NCI-H1417 treated with DMSO at 0.1 percent for 48 hours (cell line): ENCODE measurements at regions not wholly inside any gene's neighbourhood (a gene's known extent, or its start where the extent isn't known, plus 50 kb on each side); places are given as distances from the start of the nearest gene placed in this dataset.
A peak's percentile ranks its signal among the peaks of the same experiment; 100 is the strongest.

Experiments used
- DNase-seq: peaks from one replicate; lab custom pipeline; 2025; lab: John Stamatoyannopoulos, UW

GRCh38 chr18:73920033-73920432, 227.6 kb downstream of the FBXO15 start:
- no peak for DNase-seq

DNA sequence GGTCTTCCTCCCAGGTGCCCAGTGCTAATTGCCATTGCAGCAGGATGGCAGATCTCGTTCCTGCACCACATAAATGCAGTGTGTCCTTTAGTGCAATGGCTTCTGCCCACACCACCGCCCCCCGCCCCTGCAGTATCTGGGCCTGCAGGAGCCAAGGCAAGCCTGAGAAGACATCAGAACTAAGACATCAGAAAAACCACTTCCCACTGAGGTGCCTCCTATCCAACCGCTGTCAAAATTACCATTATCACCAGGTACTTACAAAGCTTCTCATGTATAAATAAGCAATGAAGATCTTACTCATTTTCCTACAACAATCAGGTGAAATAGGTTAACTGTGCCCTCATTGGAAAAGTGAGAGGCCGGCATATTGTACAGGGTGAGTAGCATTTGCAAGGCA, 228.8 kb downstream of the FBXO15 start:
- no peak for DNase-seq

- DNase-seq, result no peak
Observed at GRCh38 chr18:73917046-73917445, 230.6 kb downstream of the FBXO15 start.

DNA sequence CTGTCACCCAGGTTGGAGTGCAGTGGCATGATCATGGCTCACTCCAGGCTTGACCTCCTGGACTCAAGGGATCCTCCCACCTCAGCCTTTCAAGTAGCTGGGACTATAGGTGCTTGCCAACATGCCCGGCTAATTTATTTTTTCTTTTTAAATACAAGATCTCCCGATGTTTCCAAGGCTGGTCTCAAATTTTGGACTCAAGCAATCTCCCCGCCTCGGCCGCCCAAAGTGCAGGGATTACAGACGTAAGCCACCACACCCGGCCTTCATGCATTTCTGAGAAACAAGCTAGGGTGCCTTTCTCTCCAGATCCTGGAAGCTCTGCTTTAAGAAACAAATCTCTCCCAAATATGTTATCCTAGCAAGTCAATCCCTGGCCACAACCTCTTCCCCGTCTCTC, 234.1 kb downstream of the FBXO15 start:
- DNase-seq, result no peak

GRCh38 chr18:73908323-73908722, 239.3 kb downstream of the FBXO15 start:
- no peak for DNase-seq

DNA sequence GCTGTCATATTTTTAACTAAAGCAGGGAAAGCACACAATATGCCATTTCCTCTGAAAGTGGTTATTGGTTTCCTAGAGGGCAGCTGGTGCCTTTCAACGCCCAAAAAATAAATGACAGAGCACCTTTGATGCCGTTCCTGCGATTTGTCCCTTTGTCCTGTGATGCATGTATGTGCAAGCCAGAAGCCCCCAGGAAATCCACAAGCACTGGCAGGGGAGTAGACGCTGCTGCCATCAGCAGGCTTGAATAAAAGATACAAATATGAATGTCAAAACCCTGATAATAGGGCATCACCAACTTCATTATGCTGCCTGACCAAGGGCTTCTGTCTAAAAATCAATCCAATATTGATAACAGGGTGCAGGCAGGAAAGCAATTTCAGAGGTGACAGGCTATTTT, 246.1 kb downstream of the FBXO15 start:
- no peak for DNase-seq

DNA sequence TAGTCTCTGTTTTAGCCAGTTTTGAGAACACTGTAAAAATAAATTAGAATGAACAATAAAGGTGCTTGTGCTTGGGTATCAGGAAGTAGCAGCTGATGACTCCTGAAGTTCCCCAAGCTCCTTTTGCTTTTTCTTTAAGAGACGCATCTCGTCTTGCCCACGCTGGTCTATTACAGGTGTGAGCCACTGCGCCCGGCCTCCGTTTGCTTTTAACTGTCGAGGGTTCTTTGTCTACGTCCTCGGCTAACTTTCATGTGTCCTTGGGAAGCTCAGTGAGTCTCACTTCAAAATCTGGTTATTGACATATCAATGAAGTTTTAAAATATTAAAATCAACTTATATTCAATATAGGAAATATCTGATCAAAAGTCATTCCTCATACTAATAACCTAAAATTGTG, 246.5 kb downstream of the FBXO15 start:
- no peak for DNase-seq

GRCh38 chr18:73900106-73900835, 247.4 kb downstream of the FBXO15 start:
- DNase-seq, result no peak

GRCh38 chr18:73897517-73897916, 250.1 kb downstream of the FBXO15 start:
- no peak for DNase-seq

DNA sequence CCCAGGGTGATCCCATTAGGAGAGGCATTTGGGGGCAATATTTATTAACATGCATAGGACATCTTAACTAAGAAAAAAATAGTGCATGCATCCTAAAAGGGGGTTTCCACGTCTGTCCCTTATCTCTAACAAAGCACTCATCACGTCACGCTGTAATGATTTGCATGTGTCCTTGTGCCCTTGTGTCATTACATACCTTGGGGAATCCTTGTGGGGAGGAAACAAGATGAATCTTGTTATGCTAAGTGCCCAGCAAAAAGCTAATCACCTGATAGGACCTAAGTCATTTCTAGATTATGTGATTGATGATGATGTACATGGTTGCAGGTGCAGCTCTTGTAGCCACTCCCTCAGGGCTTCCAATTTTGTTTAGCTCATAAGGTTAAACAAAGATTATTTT, 250.9 kb downstream of the FBXO15 start:
- no peak for DNase-seq

- peak; percentile 40 for DNase-seq
Observed at GRCh38 chr18:73895701-73896100, 251.9 kb downstream of the FBXO15 start.

DNA sequence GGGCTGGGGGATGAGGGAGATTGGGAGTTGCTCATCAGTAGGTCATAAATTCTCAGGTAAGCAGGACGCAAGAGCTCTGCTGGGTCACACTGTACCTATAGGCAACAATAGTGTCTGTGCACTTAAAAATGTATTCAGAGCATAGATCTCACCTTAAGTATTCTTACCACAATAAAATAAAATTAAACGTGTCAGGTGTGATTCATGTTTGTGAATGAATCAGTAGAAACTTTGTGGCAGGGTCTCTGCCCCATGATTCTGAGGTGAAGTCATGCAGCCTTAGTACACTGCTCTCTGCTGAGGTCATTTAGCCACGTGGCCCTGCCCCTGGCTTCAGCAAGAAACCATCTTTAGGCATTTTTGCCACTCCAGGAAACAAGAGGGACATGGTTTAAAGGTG, 253.8 kb downstream of the FBXO15 start:
- no peak for DNase-seq

DNA sequence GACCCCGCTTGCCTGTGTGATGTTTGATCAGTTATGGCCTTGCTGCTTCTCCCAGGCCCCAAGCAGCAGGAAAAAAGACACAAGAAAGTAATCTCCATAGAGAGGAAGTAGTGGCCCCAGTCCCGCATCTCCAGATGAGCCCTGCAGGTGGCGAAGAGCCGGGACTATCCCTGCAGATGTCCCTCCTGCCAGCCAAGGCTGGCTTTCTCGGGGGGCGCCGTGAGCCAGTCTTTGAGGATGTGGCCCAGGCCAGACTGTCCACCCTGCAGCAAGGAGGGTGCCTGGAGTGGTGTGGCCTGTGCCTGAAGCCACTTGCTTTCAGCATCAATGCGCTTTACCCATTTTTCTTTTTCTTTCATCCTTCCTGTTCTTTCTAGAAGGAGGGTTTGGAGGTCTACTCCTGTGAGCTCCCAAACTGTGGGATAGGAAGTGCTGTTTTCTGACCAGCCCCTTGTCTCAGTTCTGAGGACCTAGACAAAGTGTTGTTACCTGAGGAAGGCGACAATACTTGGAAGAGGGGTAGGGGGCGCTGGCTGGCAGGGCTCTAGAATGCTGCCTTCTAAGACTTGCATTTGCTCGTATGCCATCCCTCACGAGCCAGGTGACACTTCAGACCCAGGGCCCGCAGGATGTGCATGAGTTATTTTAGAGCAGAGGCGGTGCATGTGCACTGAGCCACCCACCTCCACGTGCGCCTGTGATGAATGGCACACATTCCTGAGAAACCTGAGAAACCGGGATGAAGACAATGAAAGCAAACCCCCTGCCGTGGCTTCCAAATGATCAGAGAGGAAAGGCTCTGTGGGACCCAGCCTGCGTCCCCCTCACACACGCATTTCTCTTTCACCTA, 255.8 kb downstream of the FBXO15 start:
- DNase-seq, result no peak

- no peak for DNase-seq
Observed at GRCh38 chr18:73888565-73888964, 259.1 kb downstream of the FBXO15 start.

DNA sequence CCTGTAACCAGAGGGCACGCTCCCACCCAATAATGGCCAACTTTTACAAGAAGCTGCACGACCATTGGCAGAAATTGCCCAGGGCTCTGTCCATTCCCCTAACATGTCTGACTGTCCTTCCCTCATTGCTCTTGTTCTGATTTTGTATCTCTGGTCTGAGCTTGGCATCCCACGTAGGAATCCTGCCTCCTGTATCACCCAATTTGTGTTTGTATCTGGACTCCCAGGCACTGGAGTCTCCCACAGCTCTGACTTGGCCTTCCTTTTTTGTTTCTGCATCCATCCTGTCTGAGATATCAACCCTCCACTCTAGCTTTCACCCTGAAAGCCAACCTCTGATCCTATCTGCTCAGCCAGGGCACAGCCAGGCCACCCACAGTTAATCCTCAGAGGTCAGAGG, 259.8 kb downstream of the FBXO15 start:
- DNase-seq, result no peak

DNA sequence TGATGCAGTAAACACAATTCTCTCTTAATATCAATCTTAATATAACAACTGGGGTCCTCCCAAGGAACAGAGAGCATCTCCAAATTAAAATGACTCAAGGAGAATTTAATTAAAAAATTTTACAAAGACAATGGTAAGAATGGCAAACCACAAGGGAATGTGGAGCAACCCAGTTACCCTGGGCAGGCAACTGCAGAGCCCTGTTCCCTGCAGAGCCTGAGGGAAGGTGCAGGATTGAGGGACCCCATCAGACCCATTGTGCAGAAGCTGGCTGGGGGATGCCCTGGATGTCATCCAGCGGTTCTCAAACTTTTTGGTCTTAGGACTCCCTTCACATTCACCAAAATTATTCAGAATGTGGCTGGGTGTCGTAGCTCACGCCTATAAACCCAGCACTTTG, 262.8 kb downstream of the FBXO15 start:
- DNase-seq, result no peak

DNA sequence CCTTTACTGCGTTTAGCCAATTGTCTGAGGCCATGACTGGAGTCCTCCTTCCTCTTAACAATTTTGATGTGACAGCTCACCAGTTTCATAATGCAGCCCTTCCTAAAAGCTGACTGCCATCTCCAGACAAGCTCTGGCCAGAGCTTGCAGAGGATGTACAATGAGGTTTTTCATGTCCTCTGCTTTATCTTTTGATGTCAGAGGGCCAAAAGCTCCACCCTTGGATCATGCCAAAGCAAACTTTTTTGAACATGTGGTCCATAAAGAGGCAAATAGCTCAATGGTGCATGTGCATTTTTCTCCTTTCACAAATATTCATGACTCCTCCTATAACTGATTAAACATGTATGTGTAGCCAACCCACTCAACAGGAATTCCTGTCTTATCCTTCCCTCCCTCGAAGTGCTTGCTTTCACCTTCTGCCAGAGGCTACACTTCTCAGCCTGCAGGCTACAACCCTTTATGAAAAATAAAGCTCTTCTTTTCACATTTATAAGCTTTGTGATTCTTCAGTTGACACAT, 266.2 kb downstream of the FBXO15 start:
- DNase-seq, result no peak

DNA sequence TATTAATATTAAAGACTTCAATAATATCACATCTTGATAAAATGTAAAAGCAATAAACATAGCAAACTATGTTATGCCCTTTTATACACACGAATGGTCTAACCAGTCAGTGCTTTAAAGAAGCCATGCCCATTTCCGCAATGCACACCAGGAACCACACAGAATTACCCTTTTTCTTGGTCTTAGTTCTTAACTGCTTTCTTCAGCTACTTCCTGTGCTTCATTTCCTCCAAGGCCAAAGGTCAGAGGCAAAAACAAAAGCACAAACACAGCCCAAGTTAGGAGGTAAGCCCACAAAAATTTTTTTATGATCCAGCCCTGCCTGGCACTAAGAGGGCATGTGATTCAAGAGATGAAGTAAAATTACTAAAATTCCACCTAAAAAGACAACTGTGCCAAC, 267.2 kb downstream of the FBXO15 start:
- no peak for DNase-seq

DNA sequence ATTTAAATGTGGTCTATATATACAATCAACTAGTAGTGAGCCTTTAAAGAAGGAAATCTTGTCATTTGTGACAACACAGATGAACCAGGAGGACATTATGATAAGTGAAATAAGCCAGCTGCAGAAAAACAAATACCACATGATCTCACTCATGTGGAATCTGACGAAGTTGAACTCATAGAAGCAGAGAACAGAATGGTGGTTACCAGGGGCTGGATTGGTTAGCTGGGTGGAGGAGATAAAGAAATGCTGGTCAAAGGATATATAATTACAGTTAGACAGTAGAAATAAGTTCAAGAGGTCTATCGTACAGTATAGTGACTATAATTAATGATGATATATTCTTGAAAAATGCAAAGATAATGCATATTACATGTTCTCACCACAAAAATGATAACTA, 267.9 kb downstream of the FBXO15 start:
- DNase-seq, result no peak

- no peak for DNase-seq
Observed at GRCh38 chr18:73879328-73879727, 268.3 kb downstream of the FBXO15 start.

- DNase-seq, result no peak
Observed at GRCh38 chr18:73869182-73869581, 278.5 kb downstream of the FBXO15 start.

- DNase-seq, result no peak
Observed at GRCh38 chr18:73861771-73862170, 285.9 kb downstream of the FBXO15 start.

DNA sequence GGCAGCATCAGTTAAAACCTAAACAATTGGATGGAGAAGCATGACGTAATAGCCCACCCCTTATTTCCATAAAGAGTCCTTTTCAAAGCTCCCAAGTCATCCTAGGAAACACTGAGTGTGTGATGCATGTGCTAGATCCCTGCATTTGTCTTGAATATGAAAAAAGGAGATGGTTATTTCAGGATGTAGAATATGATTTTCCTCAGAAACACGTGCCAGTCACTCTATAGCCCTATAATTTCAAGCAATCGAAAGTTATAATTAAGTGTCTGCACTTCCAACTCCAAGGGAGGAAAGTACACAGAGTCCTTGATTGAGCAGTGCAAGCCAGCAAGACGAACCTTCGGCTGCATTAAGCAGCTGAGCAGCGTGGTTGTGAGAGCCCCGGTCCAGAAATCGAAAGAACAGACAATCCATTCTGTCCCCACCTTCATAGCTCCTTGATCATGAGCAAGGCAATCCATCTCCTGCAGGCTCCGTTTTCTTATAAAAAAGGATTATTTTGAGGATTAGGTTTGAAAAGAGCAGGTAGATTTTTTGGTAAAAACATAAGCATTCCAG, 287.7 kb downstream of the FBXO15 start:
- peak; percentile 7 for DNase-seq
